Endodermal cell (in vitro differentiated cells): ENCODE measurements at regions not wholly inside any gene's neighbourhood (a gene's known extent, or its start where the extent isn't known, plus 50 kb on each side); places are given as distances from the start of the nearest gene placed in this dataset.

Experiments
- DNase-seq: peaks from one replicate; pipeline ENCODE4 v3.0.0-alpha.2; 2017
- H3K27ac ChIP-seq: 2 replicates; pipeline ENCODE4 v1.5.1; 2013; ENCODE audit warnings: mild to moderate bottlenecking, low read depth, low read length, moderate library complexity
- H3K27me3 ChIP-seq: 2 replicates; pipeline ENCODE4 v1.6.1; 2013; ENCODE audit warnings: mild to moderate bottlenecking, low read length, moderate library complexity; ENCODE audit not compliant: insufficient read depth, control insufficient read depth, poor library complexity, severe bottlenecking
- H3K36me3 ChIP-seq: 2 replicates; pipeline ENCODE4 v1.7.0; 2013; ENCODE audit warnings: mild to moderate bottlenecking, low read length, moderate library complexity; ENCODE audit not compliant: control insufficient read depth, insufficient read depth
- H3K4me1 ChIP-seq: one replicate; pipeline ENCODE4 v1.7.0; 2013; ENCODE audit warnings: low read length; ENCODE audit not compliant: control insufficient read depth, insufficient read depth
- H3K4me3 ChIP-seq: 2 replicates; pipeline ENCODE4 v1.5.1; 2013; ENCODE audit warnings: mild to moderate bottlenecking, low read length, moderate library complexity
- H3K9ac ChIP-seq: 2 replicates; pipeline ENCODE4 v1.6.1; 2013; ENCODE audit warnings: mild to moderate bottlenecking, low read length, moderate library complexity; ENCODE audit not compliant: poor library complexity, severe bottlenecking; ENCODE audit errors: extremely low read depth
- H3K9me3 ChIP-seq: 2 replicates; pipeline ENCODE4 v1.6.1; 2013; ENCODE audit warnings: mild to moderate bottlenecking, low read length, moderate library complexity; ENCODE audit not compliant: control insufficient read depth
- H3K27ac Mint-ChIP-seq: 2 replicates; pipeline ENCODE4 v1.8.0; 2020; ENCODE audit warnings: mixed read lengths
- H3K27me3 Mint-ChIP-seq: 2 replicates; pipeline ENCODE4 v1.8.0; 2021; ENCODE audit warnings: mild to moderate bottlenecking, mixed read lengths; ENCODE audit not compliant: insufficient read depth
- H3K36me3 Mint-ChIP-seq: 2 replicates; pipeline ENCODE4 v1.8.0; 2020; ENCODE audit warnings: low read depth, mixed read lengths
- H3K4me1 Mint-ChIP-seq: 2 replicates; pipeline ENCODE4 v1.8.0; 2020; ENCODE audit warnings: mixed read lengths
- H3K4me3 Mint-ChIP-seq: 2 replicates; pipeline ENCODE4 v1.8.0; 2020; ENCODE audit warnings: mild to moderate bottlenecking, moderate library complexity, mixed read lengths
- H3K9me3 Mint-ChIP-seq: 2 replicates; pipeline ENCODE4 v1.8.0; 2020; ENCODE audit warnings: mild to moderate bottlenecking, mixed read lengths
- WGBS, 2 experiments: methylation state at CpG; one replicate each; pipeline versions ENCODE4 v1.1.5 to v1.1.7; 2013; ENCODE audit warnings: missing lambda C conversion rate in 2 of 2, mixed read lengths in 1 of 2; ENCODE audit not compliant: insufficient coverage in 1 of 2, insufficient read length in 1 of 2; 5-methylcytosine and 5-hydroxymethylcytosine counted together
- TF ChIP-seq, protein P1 (sequence below): fragments of 200-600 bp; sonication (generic); conservative IDR thresholded peaks from 2 replicates; pipeline ENCODE4 v1.5.0; 2021; ENCODE audit warnings: antibody characterized with exemption, mild to moderate bottlenecking

DNA sequence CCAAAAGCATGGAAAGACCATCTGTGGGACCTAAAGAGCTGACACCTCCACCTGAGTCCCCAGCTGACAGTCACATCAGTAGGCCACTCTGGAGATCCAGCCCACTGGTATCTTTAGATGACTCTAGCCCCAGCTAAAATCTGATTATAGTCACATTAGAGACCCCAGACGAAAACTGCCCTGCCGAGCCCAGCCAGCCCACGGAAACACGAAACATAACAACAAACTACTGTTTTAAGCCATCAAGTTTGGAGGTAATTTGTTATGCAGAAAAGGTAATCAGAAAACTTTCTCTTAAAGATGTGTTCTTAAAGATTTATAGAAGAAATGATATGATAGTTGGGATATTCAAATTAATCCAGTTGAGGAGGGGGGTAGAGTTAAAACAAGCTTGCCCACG lies 175.7 kb downstream of the DHX15 start:
- no peak overlapping the region for H3K27ac Mint-ChIP-seq
- H3K36me3 ChIP-seq: no peaks in the 10 kb centered on the region
- H3K9ac ChIP-seq: no peak overlapping the region
- peaks cover 18% of the 10 kb centered on the region for H3K27me3 ChIP-seq
- peaks cover 4% of the 10 kb centered on the region for H3K4me1 ChIP-seq
- peaks cover 16% of the 10 kb centered on the region for H3K4me1 Mint-ChIP-seq
- H3K36me3 Mint-ChIP-seq: no peaks in the 10 kb centered on the region
- H3K9me3 ChIP-seq: peaks cover 5% of the 10 kb centered on the region
- H3K4me3 ChIP-seq: no peak overlapping the region
- no peaks in the 10 kb centered on the region for H3K9me3 Mint-ChIP-seq
- H3K27me3 Mint-ChIP-seq: peaks cover 28% of the 10 kb centered on the region
- WGBS, 2 experiments: 85 to 100% methylated on average over 1 to 5 of the region's 5 CpGs
- H3K27ac ChIP-seq: no peak overlapping the region
- TF ChIP-seq, protein P1, sequence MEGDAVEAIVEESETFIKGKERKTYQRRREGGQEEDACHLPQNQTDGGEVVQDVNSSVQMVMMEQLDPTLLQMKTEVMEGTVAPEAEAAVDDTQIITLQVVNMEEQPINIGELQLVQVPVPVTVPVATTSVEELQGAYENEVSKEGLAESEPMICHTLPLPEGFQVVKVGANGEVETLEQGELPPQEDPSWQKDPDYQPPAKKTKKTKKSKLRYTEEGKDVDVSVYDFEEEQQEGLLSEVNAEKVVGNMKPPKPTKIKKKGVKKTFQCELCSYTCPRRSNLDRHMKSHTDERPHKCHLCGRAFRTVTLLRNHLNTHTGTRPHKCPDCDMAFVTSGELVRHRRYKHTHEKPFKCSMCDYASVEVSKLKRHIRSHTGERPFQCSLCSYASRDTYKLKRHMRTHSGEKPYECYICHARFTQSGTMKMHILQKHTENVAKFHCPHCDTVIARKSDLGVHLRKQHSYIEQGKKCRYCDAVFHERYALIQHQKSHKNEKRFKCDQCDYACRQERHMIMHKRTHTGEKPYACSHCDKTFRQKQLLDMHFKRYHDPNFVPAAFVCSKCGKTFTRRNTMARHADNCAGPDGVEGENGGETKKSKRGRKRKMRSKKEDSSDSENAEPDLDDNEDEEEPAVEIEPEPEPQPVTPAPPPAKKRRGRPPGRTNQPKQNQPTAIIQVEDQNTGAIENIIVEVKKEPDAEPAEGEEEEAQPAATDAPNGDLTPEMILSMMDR: no peak
- DNase-seq: no peak
- no peak overlapping the region for H3K4me3 Mint-ChIP-seq

DNA sequence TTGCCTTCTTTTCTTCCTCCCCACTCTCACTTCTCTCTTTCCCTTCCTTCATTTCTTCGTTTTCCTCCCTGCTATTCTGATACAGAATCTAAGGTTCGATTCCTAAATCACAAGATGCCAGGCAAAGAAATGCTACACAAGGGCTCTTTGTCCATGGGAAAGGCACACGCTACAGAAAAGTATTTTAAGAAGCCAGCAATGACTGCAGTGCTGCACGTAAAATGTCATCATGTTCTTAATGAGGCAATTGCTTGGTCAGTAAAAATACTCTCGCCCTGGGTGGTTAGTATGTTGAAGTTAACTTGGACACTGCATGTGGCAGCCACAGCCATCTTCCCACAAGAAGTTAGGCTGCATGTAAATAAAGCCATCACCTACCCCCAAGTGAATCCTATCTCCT lies 178.4 kb downstream of the DHX15 start:
- Histone ChIP-seq H3K4me1 (no peaks in the 10 kb centered on the region), H3K36me3 (no peaks in the 10 kb centered on the region), H3K9me3 (peaks cover 5% of the 10 kb centered on the region), H3K4me3 (no peak overlapping the region), H3K27ac (no peak overlapping the region), H3K9ac (no peak overlapping the region), H3K27me3 (peaks cover 10% of the 10 kb centered on the region)
- Mint-ChIP-seq H3K36me3 (no peaks in the 10 kb centered on the region), H3K4me1 (peaks cover 4% of the 10 kb centered on the region), H3K9me3 (no peaks in the 10 kb centered on the region), H3K27me3 (peaks cover 23% of the 10 kb centered on the region), H3K4me3 (no peak overlapping the region), H3K27ac (no peak overlapping the region)
- TF ChIP-seq, protein P1: no peak
- WGBS, 2 experiments: 93 to 94% methylated on average over 4 to 5 of the region's 5 CpGs
- DNase-seq: no peak

- H3K27ac ChIP-seq: no peak overlapping the region
- 94 to 100% methylated on average over 3 to 5 of the region's 5 CpGs for WGBS, 2 experiments
- Mint-ChIP-seq H3K4me3 (no peak overlapping the region), H3K27ac (no peak overlapping the region), H3K9me3 (no peaks in the 10 kb centered on the region), H3K4me1 (peaks cover 4% of the 10 kb centered on the region), H3K36me3 (no peaks in the 10 kb centered on the region), H3K27me3 (peaks cover 19% of the 10 kb centered on the region)
- peaks cover 5% of the 10 kb centered on the region for H3K9me3 ChIP-seq
- H3K4me1 ChIP-seq: no peaks in the 10 kb centered on the region
- H3K4me3 ChIP-seq: no peak overlapping the region
- H3K36me3 ChIP-seq: no peaks in the 10 kb centered on the region
- H3K9ac ChIP-seq: no peak overlapping the region
- TF ChIP-seq, protein P1: no peak
- DNase-seq: no peak
- peaks cover 8% of the 10 kb centered on the region for H3K27me3 ChIP-seq
These were observed 179.0 kb downstream of the DHX15 start for GRCh38 chr4:24405341-24405740.
